Ectodermal cell (in vitro differentiated cells): ENCODE measurements at regions not wholly inside any gene's neighbourhood (a gene's known extent, or its start where the extent isn't known, plus 50 kb on each side); places are given as distances from the start of the nearest gene placed in this dataset.
"Not testable (repeated sequence)": the region's sequence is repeated elsewhere in the genome, so short reads cannot be mapped to it uniquely, and the experiment has no call there.

Source experiments
- H3K27ac ChIP-seq: 2 replicates; pipeline ENCODE4 v1.7.0; 2013; ENCODE audit warnings: mild to moderate bottlenecking, low read depth, low read length; ENCODE audit not compliant: insufficient read depth, poor library complexity, severe bottlenecking
- H3K27me3 ChIP-seq: 2 replicates; pipeline ENCODE4 v1.7.0; 2013; ENCODE audit warnings: mild to moderate bottlenecking, low read length; ENCODE audit not compliant: insufficient read depth, control insufficient read depth, poor library complexity, severe bottlenecking
- H3K36me3 ChIP-seq: one replicate; pipeline ENCODE4 v1.7.0; 2013; ENCODE audit warnings: low read length; ENCODE audit not compliant: control insufficient read depth, insufficient read depth
- H3K4me1 ChIP-seq: one replicate; pipeline ENCODE4 v1.7.0; 2013; ENCODE audit warnings: low read length; ENCODE audit not compliant: control insufficient read depth, insufficient read depth
- H3K4me3 ChIP-seq: 2 replicates; pipeline ENCODE4 v1.7.0; 2013; ENCODE audit warnings: low read depth, low read length, control low read depth; ENCODE audit not compliant: insufficient read depth
- H3K9me3 ChIP-seq: 2 replicates; pipeline ENCODE4 v1.7.0; 2013; ENCODE audit warnings: mild to moderate bottlenecking, low read length, moderate library complexity; ENCODE audit not compliant: control insufficient read depth
- WGBS, 2 experiments: methylation state at CpG; one replicate each; pipeline ENCODE4 v1.1.7; 2013; ENCODE audit warnings: missing lambda C conversion rate in 2 of 2; 5-methylcytosine and 5-hydroxymethylcytosine counted together

DNA sequence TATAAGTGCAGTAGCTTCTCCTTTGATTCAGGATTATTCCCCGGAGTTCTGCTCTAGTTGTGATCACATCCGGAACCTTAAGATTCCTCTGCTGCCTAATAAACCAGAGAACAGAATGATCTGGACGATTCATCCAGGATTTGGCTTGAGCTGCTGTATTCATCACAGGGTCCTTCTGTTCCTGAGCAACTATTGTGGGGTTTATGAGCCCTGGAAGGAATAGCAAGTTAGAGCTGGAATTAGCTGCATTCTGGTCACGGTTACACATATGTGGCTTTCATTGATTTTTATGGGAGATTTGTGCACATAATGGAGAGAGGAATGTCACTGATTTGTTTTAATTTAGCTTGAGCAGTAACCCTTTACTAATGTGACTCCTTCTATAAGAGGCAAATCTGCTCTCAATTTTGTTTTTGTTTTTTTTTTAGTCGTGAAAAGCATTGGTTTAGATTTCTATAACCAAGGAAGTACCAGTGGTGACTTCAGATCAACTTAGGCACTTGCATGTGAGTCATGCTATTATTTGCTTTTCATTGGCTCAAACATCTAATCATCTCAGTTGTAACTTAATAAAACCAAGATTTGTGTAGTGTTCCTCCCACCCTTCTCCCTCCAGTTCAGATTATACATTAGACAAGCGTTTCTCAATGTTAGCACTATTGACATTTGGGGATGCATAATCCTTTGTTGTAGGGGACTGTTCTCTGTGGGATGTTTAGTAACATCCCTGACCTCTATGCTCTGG lies 148.5 kb downstream of the OTOL1 start:
- H3K9me3 ChIP-seq = no peaks in the 10 kb centered on the region
- H3K4me3 ChIP-seq = no peak overlapping the region
- no peak overlapping the region for H3K27ac ChIP-seq
- no peaks in the 10 kb centered on the region for H3K36me3 ChIP-seq
- no peaks in the 10 kb centered on the region for H3K27me3 ChIP-seq
- 84 to 87% methylated on average over 6 of the region's 6 CpGs for WGBS, 2 experiments
- no peaks in the 10 kb centered on the region for H3K4me1 ChIP-seq

DNA sequence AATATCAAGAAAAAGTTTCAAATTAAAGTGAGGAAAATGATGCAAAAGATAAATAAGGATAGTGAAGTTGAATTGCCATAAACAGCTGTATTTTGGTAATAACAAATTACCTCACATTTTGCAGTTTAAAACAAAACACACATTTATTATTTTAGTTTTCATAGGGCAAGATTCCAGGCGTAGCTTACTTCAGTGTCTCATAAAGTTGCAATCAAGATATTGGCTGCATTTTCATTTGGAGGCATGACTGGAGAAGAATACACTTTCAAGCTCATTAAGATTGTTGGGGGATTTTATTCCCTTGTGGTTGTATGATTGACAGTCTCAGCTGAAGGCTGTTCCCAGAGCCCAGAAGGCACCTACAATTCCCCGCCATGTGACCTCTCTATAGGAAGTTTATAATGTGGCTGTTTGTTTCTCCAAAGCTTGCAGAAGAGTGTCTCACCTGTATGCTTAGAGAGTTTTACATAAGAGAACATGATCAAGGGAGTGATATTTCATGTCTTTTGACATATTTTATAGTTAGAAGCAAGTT lies 151.4 kb downstream of the OTOL1 start:
- WGBS, 2 experiments = 98 to 100% methylated on average over 2 of the region's 2 CpGs
- H3K4me1 ChIP-seq = no peaks in the 10 kb centered on the region

DNA sequence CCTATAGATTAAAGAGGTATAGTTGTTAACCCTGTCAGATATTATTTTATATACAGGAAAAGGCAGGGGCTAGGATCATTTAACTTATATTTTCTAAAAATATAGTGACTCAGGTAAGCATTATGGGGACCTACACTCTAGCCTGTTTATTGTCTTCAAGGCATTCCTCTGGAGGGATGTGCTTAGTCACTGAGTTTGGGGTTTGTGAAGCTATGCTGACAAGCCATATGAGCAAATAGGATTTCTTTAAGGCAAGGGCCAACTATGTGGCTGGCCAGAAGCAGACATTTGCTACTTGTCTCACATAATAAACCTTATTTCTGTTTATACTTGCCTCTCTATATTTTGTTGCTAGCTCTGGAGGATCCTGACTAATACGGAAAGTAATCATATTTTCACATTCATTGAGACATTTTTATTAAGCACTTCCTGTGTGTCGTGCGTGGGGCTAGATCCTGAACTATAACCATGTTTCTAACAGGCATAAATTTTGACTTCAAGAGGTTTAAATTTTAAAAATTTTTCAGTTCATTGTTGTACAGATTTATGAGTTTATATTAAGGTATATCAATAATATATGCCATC lies 153.4 kb downstream of the OTOL1 start:
- Histone ChIP-seq H3K4me3 (no peak overlapping the region), H3K36me3 (no peaks in the 10 kb centered on the region), H3K9me3 (no peaks in the 10 kb centered on the region), H3K27ac (no peak overlapping the region), H3K4me1 (no peaks in the 10 kb centered on the region), H3K27me3 (no peaks in the 10 kb centered on the region)
- 0 to 60% methylated on average over 1 to 3 of the region's 3 CpGs for WGBS, 2 experiments

More for the DNA sequence above, 151.4 kb downstream of the OTOL1 start:
- Histone ChIP-seq H3K4me3 (no peak overlapping the region), H3K27ac (no peak overlapping the region), H3K27me3 (no peaks in the 10 kb centered on the region), H3K36me3 (no peaks in the 10 kb centered on the region), H3K9me3 (no peaks in the 10 kb centered on the region)

DNA sequence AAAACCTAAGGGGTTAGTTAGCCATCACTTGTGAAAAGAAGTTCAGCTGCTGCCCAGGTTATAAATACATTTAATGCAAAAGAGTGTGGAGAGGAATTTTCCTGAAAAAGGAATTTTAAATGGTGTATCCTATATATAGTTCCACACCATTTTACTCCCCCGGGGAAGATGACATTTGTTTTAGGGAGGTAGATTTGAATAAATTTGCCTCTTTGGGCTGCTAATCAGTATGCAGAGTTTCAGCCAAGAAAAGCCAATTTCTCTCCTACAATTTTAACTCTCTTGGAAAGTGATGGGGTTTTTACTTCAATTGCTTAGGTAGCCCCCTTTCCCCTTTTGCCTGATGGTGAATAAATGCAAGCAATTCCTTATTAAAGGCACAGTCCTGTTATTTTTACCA lies 161.2 kb downstream of the OTOL1 start:
- no peaks in the 10 kb centered on the region for H3K9me3 ChIP-seq
- H3K36me3 ChIP-seq = no peaks in the 10 kb centered on the region
- 83% methylated on average over 1 of the region's 1 CpG; no CpG with 5 or more reads in 1 of the 2 experiments for WGBS, 2 experiments
- no peaks in the 10 kb centered on the region for H3K27me3 ChIP-seq
- no peaks in the 10 kb centered on the region for H3K4me1 ChIP-seq
- no peak overlapping the region for H3K4me3 ChIP-seq
- H3K27ac ChIP-seq = no peak overlapping the region

DNA sequence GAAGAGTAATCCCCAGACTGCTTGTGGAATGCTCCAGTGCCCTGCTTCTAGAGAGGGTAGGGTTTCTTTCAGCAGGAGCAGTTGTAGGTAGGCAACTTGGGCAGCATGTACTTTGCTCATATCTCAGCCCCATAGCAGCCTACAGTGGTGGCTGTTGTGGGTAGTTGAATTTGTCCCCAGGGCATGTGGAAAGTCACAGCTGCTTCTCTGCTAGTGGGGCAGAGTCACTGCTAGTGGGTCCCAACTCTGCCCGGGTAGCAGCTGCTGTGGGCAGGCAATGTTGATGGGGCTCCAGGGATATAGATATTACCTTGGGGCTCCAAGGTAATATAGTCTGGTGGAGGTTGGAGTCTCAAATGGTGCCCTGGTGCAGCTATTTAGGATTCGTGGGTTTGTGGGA lies 174.5 kb downstream of the OTOL1 start:
- H3K9me3 ChIP-seq = no peaks in the 10 kb centered on the region

DNA sequence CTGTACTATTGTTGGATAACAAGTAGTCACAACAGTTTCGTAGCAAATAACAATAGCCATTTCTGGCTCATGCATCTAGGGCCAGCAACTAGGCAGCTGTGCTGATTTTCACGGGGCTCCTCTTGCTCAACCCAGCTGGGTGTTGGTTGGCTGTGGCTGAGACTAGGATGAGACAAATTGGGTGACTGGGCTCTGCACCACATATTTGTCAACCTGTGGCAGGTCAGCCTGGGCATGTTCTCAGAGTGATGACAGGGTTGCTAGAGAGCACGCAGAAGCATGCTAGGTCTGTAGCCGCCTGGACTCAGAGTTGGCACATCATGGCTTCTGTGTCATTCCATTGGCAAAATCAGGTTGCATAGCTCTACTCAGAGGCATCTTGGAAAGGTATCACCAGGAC lies 175.9 kb downstream of the OTOL1 start:
- H3K36me3 ChIP-seq = no peaks in the 10 kb centered on the region
- no peaks in the 10 kb centered on the region for H3K4me1 ChIP-seq
- no peak overlapping the region for H3K4me3 ChIP-seq
- H3K27ac ChIP-seq = no peak overlapping the region
- no peaks in the 10 kb centered on the region for H3K9me3 ChIP-seq
- 63 to 66% methylated on average over 4 of the region's 4 CpGs for WGBS, 2 experiments
- no peaks in the 10 kb centered on the region for H3K27me3 ChIP-seq

More for the DNA sequence above, 174.5 kb downstream of the OTOL1 start:
- no peaks in the 10 kb centered on the region for H3K36me3 ChIP-seq
- H3K4me3 ChIP-seq = no peak overlapping the region
- no peak overlapping the region for H3K27ac ChIP-seq
- WGBS, 2 experiments = 95% methylated on average over 2 of the region's 2 CpGs
- H3K27me3 ChIP-seq = no peaks in the 10 kb centered on the region
- H3K4me1 ChIP-seq = no peaks in the 10 kb centered on the region

DNA sequence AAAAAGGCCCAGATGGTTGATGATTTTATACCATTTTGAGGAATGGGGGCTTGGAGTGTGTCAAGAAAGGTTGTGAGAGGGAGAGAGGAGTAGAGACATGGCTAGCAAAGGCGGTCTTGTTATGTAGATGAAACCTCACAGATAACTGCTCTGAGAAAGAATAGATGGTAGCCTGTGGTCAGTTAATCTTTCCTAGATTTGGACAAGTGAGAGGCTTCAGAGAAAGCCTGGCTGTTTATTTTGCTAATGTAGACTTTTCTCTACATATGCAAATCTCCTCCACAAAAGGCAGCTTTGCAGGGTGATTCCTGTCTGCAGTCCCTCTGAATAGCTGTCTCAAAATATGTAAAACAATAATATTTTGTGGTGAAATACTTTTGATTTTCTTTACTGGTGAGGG lies 177.3 kb downstream of the OTOL1 start:
- 26 to 28% methylated on average over 1 of the region's 1 CpG for WGBS, 2 experiments

DNA sequence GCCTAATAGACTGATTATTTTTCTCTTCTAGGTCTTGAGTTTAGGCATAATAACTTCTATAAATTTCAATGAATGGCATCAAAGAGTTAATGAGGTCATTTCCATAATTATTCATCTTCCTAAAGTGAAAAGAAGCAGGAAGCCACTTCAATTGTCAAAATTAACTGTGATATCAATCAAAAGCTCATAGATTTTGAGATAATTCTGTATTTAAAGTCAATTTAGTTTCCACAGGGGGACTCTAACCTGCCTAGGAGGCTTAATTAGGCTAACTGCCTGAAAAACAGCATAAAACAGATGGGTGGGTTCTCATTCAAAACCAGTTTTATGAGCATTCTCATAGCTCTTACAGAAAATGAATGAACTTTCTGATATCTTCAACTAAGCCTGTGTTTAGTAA lies 177.8 kb downstream of the OTOL1 start:
- H3K9me3 ChIP-seq = no peaks in the 10 kb centered on the region
- H3K4me1 ChIP-seq = no peaks in the 10 kb centered on the region
- H3K27ac ChIP-seq = no peak overlapping the region
- H3K36me3 ChIP-seq = no peaks in the 10 kb centered on the region
- no peaks in the 10 kb centered on the region for H3K27me3 ChIP-seq
- no peak overlapping the region for H3K4me3 ChIP-seq

More for the DNA sequence above, 177.3 kb downstream of the OTOL1 start:
- Histone ChIP-seq H3K36me3 (no peaks in the 10 kb centered on the region), H3K4me3 (no peak overlapping the region), H3K4me1 (no peaks in the 10 kb centered on the region), H3K9me3 (no peaks in the 10 kb centered on the region), H3K27me3 (no peaks in the 10 kb centered on the region), H3K27ac (no peak overlapping the region)

DNA sequence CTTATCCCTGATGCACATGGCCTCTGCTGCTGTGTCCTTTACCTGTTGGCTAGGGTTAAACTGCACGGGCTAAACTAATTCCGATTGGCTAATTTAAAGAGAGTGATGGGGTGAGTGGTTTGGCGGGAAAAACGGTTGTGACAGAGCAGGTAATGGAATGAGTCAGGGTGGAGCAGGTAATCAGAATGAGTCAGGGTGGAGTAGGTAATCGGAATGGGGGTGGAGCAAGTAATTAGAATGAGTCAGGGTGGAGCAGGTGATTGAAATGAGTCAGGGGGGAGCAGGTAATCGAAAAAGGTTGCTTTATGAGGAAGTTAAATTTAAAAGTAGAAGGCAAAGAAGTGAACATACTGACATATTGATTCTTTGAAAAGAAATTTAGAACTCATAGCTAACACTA lies 185.2 kb downstream of the OTOL1 start:
- not testable (repeated sequence) for H3K27me3 ChIP-seq, H3K4me1 ChIP-seq, H3K9me3 ChIP-seq, H3K27ac ChIP-seq, H3K4me3 ChIP-seq, H3K36me3 ChIP-seq
- 95 to 98% methylated on average over 6 of the region's 6 CpGs for WGBS, 2 experiments

DNA sequence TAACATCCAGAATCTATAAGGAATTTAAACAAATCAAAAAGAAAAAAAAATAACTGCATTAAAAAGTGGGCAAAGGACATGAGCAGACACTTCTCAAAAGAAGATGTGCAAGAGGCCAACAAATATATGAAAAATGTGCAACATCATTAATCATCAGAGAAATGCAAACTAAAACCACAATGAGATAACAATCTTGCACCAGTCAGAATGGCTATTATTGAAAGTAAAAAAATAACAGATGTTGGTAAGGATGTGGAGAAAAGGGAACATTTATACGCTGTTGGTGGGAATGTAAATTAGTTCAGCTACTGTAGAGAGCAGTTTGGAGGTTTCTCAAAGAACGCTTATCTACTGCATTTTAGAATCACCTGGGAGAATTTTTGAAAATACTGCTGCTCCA lies 186.1 kb downstream of the OTOL1 start:
- Histone ChIP-seq H3K4me3 (no peak overlapping the region), H3K27me3 (no peaks in the 10 kb centered on the region), H3K36me3 (no peaks in the 10 kb centered on the region), H3K4me1 (no peaks in the 10 kb centered on the region), H3K9me3 (no peaks in the 10 kb centered on the region), H3K27ac (no peak overlapping the region)
- 90 to 94% methylated on average over 2 of the region's 2 CpGs for WGBS, 2 experiments
